ENCODE measurements at regions not wholly inside any gene's neighbourhood (a gene's known extent, or its start where the extent isn't known, plus 50 kb on each side); places are given as distances from the start of the nearest gene placed in this dataset.

DNA sequence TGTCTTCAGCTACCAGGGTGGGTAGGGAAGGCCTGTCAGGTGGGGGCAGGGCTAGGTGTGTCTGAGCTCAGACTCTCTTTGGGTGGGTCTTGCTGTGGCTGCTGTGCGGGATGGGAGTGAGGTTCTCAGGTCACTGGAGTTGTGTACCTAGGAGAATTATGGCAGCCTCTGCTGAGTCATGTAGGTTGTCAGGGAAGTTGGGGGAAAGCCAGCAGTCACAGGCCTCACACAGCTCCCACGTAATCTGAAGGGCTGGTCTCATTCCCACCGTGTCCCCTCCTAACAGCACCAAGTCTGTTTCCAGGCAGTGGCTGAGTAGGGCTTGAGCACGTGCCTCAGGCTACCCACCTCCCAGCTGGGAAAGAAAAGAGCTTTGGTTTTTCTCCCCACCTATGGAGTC, 67.0 kb downstream of the CHCHD4 start:
- H3K4me3 ChIP-seq (replicated peaks in 1 of 2; ENCODE audit: low read depth in 2 of 2, low read length in 2 of 2): no peak overlapping the region
- TF ChIP-seq, protein P1, sequence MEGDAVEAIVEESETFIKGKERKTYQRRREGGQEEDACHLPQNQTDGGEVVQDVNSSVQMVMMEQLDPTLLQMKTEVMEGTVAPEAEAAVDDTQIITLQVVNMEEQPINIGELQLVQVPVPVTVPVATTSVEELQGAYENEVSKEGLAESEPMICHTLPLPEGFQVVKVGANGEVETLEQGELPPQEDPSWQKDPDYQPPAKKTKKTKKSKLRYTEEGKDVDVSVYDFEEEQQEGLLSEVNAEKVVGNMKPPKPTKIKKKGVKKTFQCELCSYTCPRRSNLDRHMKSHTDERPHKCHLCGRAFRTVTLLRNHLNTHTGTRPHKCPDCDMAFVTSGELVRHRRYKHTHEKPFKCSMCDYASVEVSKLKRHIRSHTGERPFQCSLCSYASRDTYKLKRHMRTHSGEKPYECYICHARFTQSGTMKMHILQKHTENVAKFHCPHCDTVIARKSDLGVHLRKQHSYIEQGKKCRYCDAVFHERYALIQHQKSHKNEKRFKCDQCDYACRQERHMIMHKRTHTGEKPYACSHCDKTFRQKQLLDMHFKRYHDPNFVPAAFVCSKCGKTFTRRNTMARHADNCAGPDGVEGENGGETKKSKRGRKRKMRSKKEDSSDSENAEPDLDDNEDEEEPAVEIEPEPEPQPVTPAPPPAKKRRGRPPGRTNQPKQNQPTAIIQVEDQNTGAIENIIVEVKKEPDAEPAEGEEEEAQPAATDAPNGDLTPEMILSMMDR (IDR thresholded peaks at IDR 0.05; ENCODE audit: low read depth, low read length): no peak
- DNase-seq (ENCODE audit: low read depth in 2 of 2): no peak

GRCh38 chr3:14047841-14048240, 76.8 kb downstream of the CHCHD4 start:
- no peak overlapping the region for H3K4me3 ChIP-seq (replicated peaks in 1 of 2; ENCODE audit: low read depth in 2 of 2, low read length in 2 of 2)
- TF ChIP-seq, protein P1 (IDR thresholded peaks at IDR 0.05; ENCODE audit: low read depth, low read length): no peak
- no peak for DNase-seq (ENCODE audit: low read depth in 2 of 2)

DNA sequence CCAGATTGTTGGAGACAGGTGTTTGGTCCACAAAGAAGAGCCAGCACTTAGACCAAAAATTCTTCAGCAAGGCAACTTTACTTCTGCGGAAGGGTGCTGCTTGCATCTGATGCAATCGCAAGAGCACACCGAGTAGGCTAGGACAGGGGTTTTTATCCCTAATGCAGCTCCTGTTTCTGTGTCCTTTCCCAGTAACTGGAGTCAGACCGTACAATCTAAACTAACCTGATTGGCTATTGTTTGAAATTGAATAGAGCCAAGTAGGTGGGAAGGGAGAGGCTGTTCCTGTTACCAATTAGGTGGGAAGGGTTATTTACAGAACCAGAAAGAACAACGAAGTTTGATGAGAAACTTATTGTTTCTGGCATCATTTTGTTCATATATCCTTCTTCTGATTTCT, 77.6 kb downstream of the CHCHD4 start:
- TF ChIP-seq, protein P1 (IDR thresholded peaks at IDR 0.05; ENCODE audit: low read depth, low read length): no peak
- no peak for DNase-seq (ENCODE audit: low read depth in 2 of 2)
- no peak overlapping the region for H3K4me3 ChIP-seq (replicated peaks in 1 of 2; ENCODE audit: low read depth in 2 of 2, low read length in 2 of 2)

- TF ChIP-seq, protein P1 (IDR thresholded peaks at IDR 0.05; ENCODE audit: low read depth, low read length): no peak
- DNase-seq (ENCODE audit: low read depth in 2 of 2): peak; percentile 16 to 29
Observed at GRCh38 chr3:14042680-14043079, 82.0 kb downstream of the CHCHD4 start.

DNA sequence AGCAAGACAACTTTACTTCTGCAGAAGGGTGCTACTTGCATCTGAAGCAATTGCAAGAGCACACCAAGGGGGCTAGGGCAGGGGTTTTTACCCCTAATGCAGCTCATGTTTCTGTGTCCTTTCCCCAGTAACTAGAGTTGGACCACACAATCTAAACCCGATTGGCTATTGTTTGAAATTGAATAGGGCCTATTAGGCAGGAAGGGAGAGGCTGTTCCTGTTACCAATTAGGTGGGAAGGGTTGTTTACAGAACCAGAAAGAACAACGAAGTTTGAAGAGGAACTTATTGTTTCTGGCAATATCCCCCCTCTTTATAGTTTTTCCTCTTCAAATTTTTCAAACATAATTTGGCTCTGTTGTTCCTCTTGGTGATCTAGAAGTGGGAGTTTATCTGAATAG, 85.5 kb downstream of the CHCHD4 start:
- no peak for DNase-seq (ENCODE audit: low read depth in 2 of 2)
- TF ChIP-seq, protein P1 (IDR thresholded peaks at IDR 0.05; ENCODE audit: low read depth, low read length): no peak
- H3K4me3 ChIP-seq (replicated peaks in 1 of 2; ENCODE audit: low read depth in 2 of 2, low read length in 2 of 2): no peak overlapping the region

More at GRCh38 chr3:14042680-14043079, 82.0 kb downstream of the CHCHD4 start:
- no peak overlapping the region for H3K4me3 ChIP-seq (replicated peaks in 1 of 2; ENCODE audit: low read depth in 2 of 2, low read length in 2 of 2)

DNA sequence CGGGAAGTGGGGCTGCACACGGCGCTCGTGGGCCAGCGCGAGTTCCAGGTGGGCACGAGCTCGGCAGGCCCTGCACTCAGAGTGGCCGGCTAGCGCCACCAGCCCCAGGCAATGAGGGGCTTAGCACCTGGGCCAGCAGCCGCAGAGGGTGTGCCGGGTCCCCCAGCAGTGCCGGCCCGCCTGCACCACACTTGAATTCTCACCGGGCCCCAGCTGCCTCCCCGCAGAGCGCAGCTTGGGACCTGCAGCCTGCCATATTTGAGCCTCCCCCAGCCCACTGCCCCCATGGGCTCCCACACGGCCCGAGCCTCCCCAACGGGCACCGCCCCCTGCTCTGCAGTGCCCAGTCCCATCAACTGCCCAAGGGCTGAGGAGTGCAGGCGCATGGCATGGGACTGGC, 87.5 kb downstream of the CHCHD4 start:
- no peak for DNase-seq (ENCODE audit: low read depth in 2 of 2)
- TF ChIP-seq, protein P1 (IDR thresholded peaks at IDR 0.05; ENCODE audit: low read depth, low read length): no peak
- H3K4me3 ChIP-seq (replicated peaks in 1 of 2; ENCODE audit: low read depth in 2 of 2, low read length in 2 of 2): no peak overlapping the region

DNA sequence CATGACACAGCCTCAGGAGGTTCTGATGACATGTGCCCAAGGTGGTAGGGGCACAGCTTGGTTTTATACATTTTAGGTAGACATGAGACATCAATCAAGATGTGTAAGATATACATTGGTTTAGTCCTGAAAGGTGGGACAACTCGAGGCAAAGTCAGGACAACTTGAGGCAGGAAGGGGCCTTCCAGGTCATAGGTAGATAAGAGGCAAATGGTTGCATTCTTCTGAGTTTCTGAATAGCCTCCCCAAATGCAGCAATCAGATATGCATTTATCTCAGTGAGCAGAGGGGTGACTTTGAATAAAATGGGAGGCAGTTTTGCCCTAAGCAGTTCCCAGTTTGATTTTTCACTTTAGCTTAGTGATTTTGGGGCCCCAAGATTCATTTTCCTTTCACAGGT, 91.6 kb downstream of the CHCHD4 start:
- no peak overlapping the region for H3K4me3 ChIP-seq (replicated peaks in 1 of 2; ENCODE audit: low read depth in 2 of 2, low read length in 2 of 2)
- TF ChIP-seq, protein P1 (IDR thresholded peaks at IDR 0.05; ENCODE audit: low read depth, low read length): no peak
- no peak for DNase-seq (ENCODE audit: low read depth in 2 of 2)

Measured in cardiac fibroblast (primary cell).